HUES64 (cell line): ENCODE measurements at regions not wholly inside any gene's neighbourhood (a gene's known extent, or its start where the extent isn't known, plus 50 kb on each side); places are given as distances from the start of the nearest gene placed in this dataset.

Experiments
- H3K27ac ChIP-seq: 2 replicates; pipeline ENCODE4 v1.7.0; 2013; ENCODE audit warnings: low read depth, low read length, inconsistent platforms
- H3K27me3 ChIP-seq: 2 replicates; pipeline ENCODE4 v1.6.1; 2013; ENCODE audit warnings: mild to moderate bottlenecking, low read length; ENCODE audit not compliant: insufficient read depth
- H3K36me3 ChIP-seq: 2 replicates; pipeline ENCODE4 v1.6.1; 2013; ENCODE audit warnings: mild to moderate bottlenecking, low read length; ENCODE audit not compliant: insufficient read depth
- H3K4me1 ChIP-seq: 2 replicates; pipeline ENCODE4 v1.6.1; 2013; ENCODE audit warnings: mild to moderate bottlenecking, low read length, moderate library complexity; ENCODE audit not compliant: insufficient read depth
- H3K4me3 ChIP-seq: 2 replicates; pipeline ENCODE4 v1.5.1; 2013; ENCODE audit warnings: mild to moderate bottlenecking, low read length, moderate library complexity
- H3K9ac ChIP-seq: 2 replicates; pipeline ENCODE4 v1.6.1; 2013; ENCODE audit warnings: mild to moderate bottlenecking, low read depth, low read length
- H3K9me3 ChIP-seq: 2 replicates; pipeline ENCODE4 v1.6.1; 2013; ENCODE audit warnings: low read depth, low read length; ENCODE audit not compliant: insufficient read depth
- WGBS: fragments of 150-250, 120-280 bp; methylation state at CpG from one replicate; pipeline ENCODE4 v1.1.7; 2013; ENCODE audit warnings: missing lambda C conversion rate; 5-methylcytosine and 5-hydroxymethylcytosine counted together

- H3K27me3 ChIP-seq, result no peaks in the 10 kb centered on the region
- H3K4me1 ChIP-seq, result no peaks in the 10 kb centered on the region
- no peak overlapping the region for H3K9ac ChIP-seq
- H3K9me3 ChIP-seq, result no peaks in the 10 kb centered on the region
- no peak overlapping the region for H3K4me3 ChIP-seq
- H3K36me3 ChIP-seq, result no peaks in the 10 kb centered on the region
- WGBS, result 83% methylated on average over 5 of the region's 5 CpGs
- H3K27ac ChIP-seq, result no peak overlapping the region
Observed at GRCh38 chr11:128061281-128061871, 526.0 kb downstream of the ETS1 start.

- no peak overlapping the region for H3K9ac ChIP-seq
- H3K36me3 ChIP-seq, result no peaks in the 10 kb centered on the region
- H3K9me3 ChIP-seq, result no peaks in the 10 kb centered on the region
- no peaks in the 10 kb centered on the region for H3K4me1 ChIP-seq
- H3K27me3 ChIP-seq, result no peaks in the 10 kb centered on the region
- WGBS, result 92% methylated on average over 5 of the region's 5 CpGs
- H3K4me3 ChIP-seq, result no peak overlapping the region
- no peak overlapping the region for H3K27ac ChIP-seq
Observed at GRCh38 chr11:128058580-128059208, 528.7 kb downstream of the ETS1 start.

- Histone ChIP-seq H3K9ac (no peak overlapping the region), H3K4me3 (no peak overlapping the region), H3K4me1 (no peaks in the 10 kb centered on the region), H3K27ac (no peak overlapping the region), H3K9me3 (no peaks in the 10 kb centered on the region), H3K36me3 (no peaks in the 10 kb centered on the region), H3K27me3 (no peaks in the 10 kb centered on the region)
- WGBS, result 88% methylated on average over 2 of the region's 6 CpGs
Observed at GRCh38 chr11:128057786-128058395, 529.5 kb downstream of the ETS1 start.

DNA sequence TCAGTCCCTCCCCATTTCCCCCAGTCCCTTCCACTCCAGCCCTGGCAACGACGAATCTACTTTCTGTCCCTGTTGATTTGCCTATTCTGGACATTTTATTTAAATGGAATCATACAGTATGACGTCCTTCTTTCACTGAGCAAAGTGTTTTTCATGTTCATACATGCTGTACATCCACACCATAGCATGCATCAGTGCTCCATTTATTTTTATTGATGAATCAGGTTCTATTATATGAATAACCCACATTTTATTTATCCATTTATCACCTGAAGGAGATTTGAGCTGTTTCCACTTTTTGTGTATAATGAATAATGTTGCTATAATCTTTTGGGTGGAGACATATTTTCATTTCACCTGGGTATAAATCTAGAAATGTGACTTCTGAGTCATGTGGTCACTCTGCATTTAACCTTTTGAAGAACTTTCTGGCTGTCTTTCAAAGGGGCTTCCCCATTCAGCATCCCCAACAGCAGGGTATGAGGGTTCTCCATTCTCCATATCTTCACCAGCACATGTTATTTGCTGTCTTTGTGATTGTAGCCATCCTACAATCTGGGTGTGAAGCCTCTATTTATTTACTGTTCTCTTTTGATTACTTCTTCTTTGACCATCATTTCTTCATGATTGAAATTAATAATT lies 531.7 kb downstream of the ETS1 start:
- Histone ChIP-seq H3K27ac (no peak overlapping the region), H3K9ac (no peak overlapping the region), H3K4me3 (no peak overlapping the region), H3K27me3 (no peaks in the 10 kb centered on the region), H3K4me1 (no peaks in the 10 kb centered on the region), H3K9me3 (no peaks in the 10 kb centered on the region), H3K36me3 (no peaks in the 10 kb centered on the region)
- WGBS, result 90% methylated on average over 3 of the region's 3 CpGs

DNA sequence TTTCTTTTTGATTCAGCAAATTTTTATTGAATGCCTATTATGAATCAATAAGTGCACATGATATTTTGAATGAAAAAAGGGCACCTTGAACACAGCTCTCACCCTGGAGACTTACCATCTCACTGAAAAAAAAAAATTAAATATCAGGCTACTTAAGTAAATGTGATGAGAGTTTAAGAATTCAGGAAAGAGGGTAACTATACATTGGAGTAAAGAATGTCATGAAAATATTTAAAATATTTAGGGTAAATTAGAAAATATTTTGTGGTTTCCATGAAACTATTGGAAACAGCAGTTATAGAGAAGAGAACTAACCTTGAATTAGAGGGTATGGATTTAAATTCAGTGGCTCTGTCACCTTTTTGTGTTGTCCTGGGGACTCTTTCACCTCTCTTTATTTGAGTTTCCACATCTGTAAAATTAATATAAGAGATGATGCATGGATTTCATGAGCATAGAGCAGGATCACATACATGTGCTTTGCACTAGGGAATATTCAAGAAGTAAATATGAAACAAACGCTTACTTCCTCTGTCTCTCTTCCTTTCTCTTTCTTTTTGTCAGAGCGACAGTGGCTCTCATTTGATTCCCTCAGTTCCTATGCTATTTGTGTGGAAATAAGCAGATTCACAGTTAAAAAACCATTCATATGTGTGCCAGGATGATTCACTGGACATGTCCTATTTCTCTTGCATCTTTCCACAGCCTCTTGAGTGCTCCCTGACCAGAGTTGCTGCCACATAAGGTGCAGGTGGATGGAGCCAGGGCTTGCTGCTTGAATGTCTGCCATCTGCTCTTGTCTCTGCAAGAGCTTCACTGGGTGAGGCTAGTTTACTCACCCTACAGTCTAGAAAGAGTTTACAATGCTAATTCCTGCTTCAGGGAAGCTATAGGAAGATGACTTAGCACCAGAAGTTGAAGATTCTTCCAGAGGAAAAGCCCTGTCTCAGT lies 533.1 kb downstream of the ETS1 start:
- Histone ChIP-seq H3K9me3 (no peaks in the 10 kb centered on the region), H3K36me3 (no peaks in the 10 kb centered on the region), H3K27ac (no peak overlapping the region), H3K27me3 (no peaks in the 10 kb centered on the region), H3K9ac (no peak overlapping the region), H3K4me3 (no peak overlapping the region), H3K4me1 (no peaks in the 10 kb centered on the region)
- 92% methylated on average over 2 of the region's 2 CpGs for WGBS

DNA sequence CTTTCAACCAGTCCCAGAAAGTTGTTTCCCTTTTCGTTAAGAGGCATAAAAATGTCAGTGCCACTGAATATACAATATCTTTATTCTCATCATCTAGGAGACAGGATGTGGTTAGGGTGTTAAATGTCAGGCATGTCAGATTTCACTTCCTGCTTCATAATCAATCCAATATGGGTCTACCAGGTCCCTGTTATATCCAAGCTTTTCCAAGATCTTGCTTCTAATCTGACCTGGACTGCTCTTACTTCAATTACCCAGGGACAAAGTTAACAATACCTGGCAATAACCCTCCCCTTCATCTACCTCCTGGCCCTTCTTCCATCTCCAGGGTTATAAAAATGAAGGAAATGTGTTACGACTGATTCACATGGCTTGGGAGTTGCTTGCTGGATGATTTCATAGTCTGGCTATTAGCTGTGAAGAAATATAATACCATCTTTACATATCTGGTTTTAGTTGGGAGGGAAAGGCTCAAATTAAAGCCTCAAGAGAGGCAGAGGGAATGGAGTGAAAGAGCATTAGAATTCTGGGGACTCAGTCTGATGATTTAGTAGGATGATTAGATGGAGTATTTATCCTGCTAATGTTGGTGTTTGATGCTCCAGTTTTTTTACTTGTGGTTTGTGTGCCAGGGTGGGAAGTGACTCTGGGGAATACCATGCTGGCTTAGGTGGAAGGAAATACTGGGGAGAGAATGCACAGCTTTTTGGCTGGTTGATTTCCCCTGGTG lies 534.3 kb downstream of the ETS1 start:
- Histone ChIP-seq H3K4me1 (no peaks in the 10 kb centered on the region), H3K27me3 (no peaks in the 10 kb centered on the region), H3K36me3 (no peaks in the 10 kb centered on the region), H3K27ac (no peak overlapping the region), H3K4me3 (no peak overlapping the region), H3K9me3 (no peaks in the 10 kb centered on the region), H3K9ac (no peak overlapping the region)
- 100% methylated on average over 1 of the region's 2 CpGs for WGBS

DNA sequence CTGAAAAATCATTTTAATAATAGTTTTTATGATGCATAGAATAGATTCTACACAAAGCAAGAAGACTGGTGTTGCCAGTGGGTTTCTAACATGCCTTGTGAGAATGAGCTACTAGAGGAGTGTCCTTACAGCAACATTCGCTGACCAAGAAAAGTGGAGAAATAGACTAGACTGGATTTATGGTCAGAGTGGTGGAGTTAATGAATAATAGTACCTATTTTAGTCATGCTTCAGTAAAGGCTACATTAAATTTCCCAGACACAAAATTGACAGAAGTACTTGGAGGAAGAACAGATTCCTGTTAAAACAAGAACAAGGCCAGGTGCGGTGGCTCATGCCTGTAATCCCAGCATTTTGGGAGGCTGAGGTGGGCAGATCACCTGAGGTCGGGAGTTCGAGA lies 539.2 kb downstream of the ETS1 start:
- H3K9me3 ChIP-seq, result no peaks in the 10 kb centered on the region
- WGBS, result 92% methylated on average over 4 of the region's 4 CpGs
- no peak overlapping the region for H3K4me3 ChIP-seq
- no peak overlapping the region for H3K27ac ChIP-seq
- H3K9ac ChIP-seq, result no peak overlapping the region
- no peaks in the 10 kb centered on the region for H3K27me3 ChIP-seq
- H3K4me1 ChIP-seq, result no peaks in the 10 kb centered on the region
- no peaks in the 10 kb centered on the region for H3K36me3 ChIP-seq

- H3K4me1 ChIP-seq, result no peaks in the 10 kb centered on the region
- H3K36me3 ChIP-seq, result no peaks in the 10 kb centered on the region
- H3K27me3 ChIP-seq, result no peaks in the 10 kb centered on the region
- H3K9me3 ChIP-seq, result no peaks in the 10 kb centered on the region
- H3K9ac ChIP-seq, result no peak overlapping the region
- WGBS, result 89% methylated on average over 4 of the region's 4 CpGs
- H3K27ac ChIP-seq, result no peak overlapping the region
- H3K4me3 ChIP-seq, result no peak overlapping the region
Observed at GRCh38 chr11:128047026-128047425, 540.3 kb downstream of the ETS1 start.

DNA sequence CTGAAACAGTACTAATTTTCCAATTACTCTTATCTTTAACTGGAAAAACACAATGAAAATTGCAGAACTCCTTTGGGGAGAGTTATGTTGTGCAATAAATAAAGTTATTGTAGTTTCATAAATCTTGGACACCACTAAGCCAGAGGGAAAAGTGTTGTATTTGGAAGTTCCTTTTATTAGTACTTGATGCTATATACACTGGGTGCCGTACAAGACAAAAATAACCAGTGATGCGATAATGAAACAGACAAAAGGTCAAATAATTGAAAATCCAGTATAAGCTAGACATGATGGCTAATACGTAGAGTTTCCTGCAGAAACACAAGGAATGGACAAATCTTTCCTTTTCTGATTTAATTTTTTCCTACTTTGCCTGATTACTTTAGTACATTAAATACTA lies 541.1 kb downstream of the ETS1 start:
- Histone ChIP-seq H3K27ac (no peak overlapping the region), H3K9me3 (no peaks in the 10 kb centered on the region), H3K4me1 (no peaks in the 10 kb centered on the region), H3K27me3 (no peaks in the 10 kb centered on the region), H3K9ac (no peak overlapping the region), H3K36me3 (no peaks in the 10 kb centered on the region), H3K4me3 (no peak overlapping the region)
- WGBS, result 96% methylated on average over 3 of the region's 3 CpGs

GRCh38 chr11:128045094-128045725 lies 542.1 kb downstream of the ETS1 start:
- no peaks in the 10 kb centered on the region for H3K4me1 ChIP-seq
- H3K27me3 ChIP-seq, result no peaks in the 10 kb centered on the region
- H3K9me3 ChIP-seq, result no peaks in the 10 kb centered on the region
- H3K36me3 ChIP-seq, result no peaks in the 10 kb centered on the region
- H3K27ac ChIP-seq, result no peak overlapping the region
- H3K4me3 ChIP-seq, result no peak overlapping the region
- WGBS, result 60% methylated on average over 3 of the region's 4 CpGs
- no peak overlapping the region for H3K9ac ChIP-seq
